H1 (cell line): ENCODE measurements at regions not wholly inside any gene's neighbourhood (a gene's known extent, or its start where the extent isn't known, plus 50 kb on each side); places are given as distances from the start of the nearest gene placed in this dataset.

Experiments used
- CTCF ChIA-PET: fragments of 300-600 bp; sonication (Branson Sonifier 250); formaldehyde crosslinking; loops from one replicate; lab custom pipeline; 2021; ENCODE audit not compliant: partially characterized antibody; lab: Charles Lee
- POLR2A ChIA-PET: fragments of 300-600 bp; sonication (Branson Sonifier 250); formaldehyde crosslinking; loops from one replicate; lab custom pipeline; 2021; ENCODE audit warnings: inconsistent platforms; ENCODE audit not compliant: partially characterized antibody; lab: Charles Lee
- DNase-seq, 2 experiments: peaks; one replicate each; pipeline versions ENCODE4 v3.0.0 to v3.0.0-alpha.2; 2010 to 2022; ENCODE audit warnings: low spot score in 2 of 2, low read depth in 1 of 2, mixed read lengths in 1 of 2
- FAIRE-seq: peaks from 2 replicates; lab custom pipeline; 2011; peaks lifted over from hg19 to GRCh38; lab: Jason Lieb, UNC
- H2AFZ ChIP-seq: 2 replicates; pipeline ENCODE4 v1.8.1; 2012; ENCODE audit warnings: low read length, inconsistent platforms
- H2AK5ac ChIP-seq: 2 replicates; pipeline ENCODE4 v1.6.1; 2013; ENCODE audit warnings: low read depth, low read length
- H2BK120ac ChIP-seq: replicated peaks from 2 replicates; pipeline ENCODE3; 2013; ENCODE audit warnings: low read depth, low read length, inconsistent platforms
- H2BK12ac ChIP-seq: 2 replicates; pipeline ENCODE4 v1.6.1; 2013; ENCODE audit warnings: low read depth, low read length
- H2BK15ac ChIP-seq: 2 replicates; pipeline ENCODE4 v1.6.1; 2013; ENCODE audit warnings: low read length
- H2BK20ac ChIP-seq: 2 replicates; pipeline ENCODE4 v1.6.1; 2013; ENCODE audit warnings: low read length
- H2BK5ac ChIP-seq: 2 replicates; pipeline ENCODE4 v1.6.1; 2013; ENCODE audit warnings: low read depth, low read length
- H3K14ac ChIP-seq: 2 replicates; pipeline ENCODE4 v1.6.1; 2013; ENCODE audit warnings: inconsistent platforms; ENCODE audit not compliant: insufficient read length
- H3K18ac ChIP-seq: 2 replicates; pipeline ENCODE4 v1.6.1; 2013; ENCODE audit warnings: low read length; ENCODE audit errors: extremely low read depth
- H3K23ac ChIP-seq: 2 replicates; pipeline ENCODE4 v1.6.1; 2013; ENCODE audit warnings: inconsistent platforms; ENCODE audit not compliant: insufficient read length
- H3K23me2 ChIP-seq: 2 replicates; pipeline ENCODE4 v1.6.1; 2013; ENCODE audit warnings: low read depth, low read length
- H3K27ac ChIP-seq: 2 replicates; pipeline ENCODE4 v1.6.1; 2011; ENCODE audit warnings: low read depth, low read length, inconsistent platforms
- H3K27me3 ChIP-seq, 4 experiments: replicated peaks in 1 of 4; 1 replicate in 1 of 4; 2 replicates in 3 of 4; pipeline versions ENCODE4 v1.6.1 to v1.8.1; 2011 to 2013; ENCODE audit warnings: low read length in 3 of 4, mild to moderate bottlenecking in 3 of 4, inconsistent platforms in 2 of 4, mixed read lengths in 2 of 4, moderate library complexity in 1 of 4; ENCODE audit not compliant: control insufficient read depth in 3 of 4, insufficient read depth in 3 of 4; ENCODE audit errors: extremely low read depth in 1 of 4
- H3K36me3 ChIP-seq, 4 experiments: 2 replicates each; pipeline versions ENCODE4 v1.6.1 to v1.8.1; 2011 to 2013; ENCODE audit warnings: mild to moderate bottlenecking in 4 of 4, low read length in 3 of 4, moderate library complexity in 2 of 4, control low read depth in 1 of 4, inconsistent platforms in 1 of 4; ENCODE audit not compliant: insufficient read depth in 4 of 4, control insufficient read depth in 2 of 4
- H3K4ac ChIP-seq: replicated peaks from 2 replicates; pipeline ENCODE3; 2013; ENCODE audit warnings: low read length, low read depth, mixed read lengths, inconsistent platforms; ENCODE audit not compliant: insufficient read length
- H3K4me1 ChIP-seq, 4 experiments: replicated peaks in 1 of 4; 1 replicate in 1 of 4; 2 replicates in 3 of 4; pipeline versions ENCODE4 v1.6.1 to v1.8.1; 2011 to 2013; ENCODE audit warnings: low read length in 3 of 4, inconsistent platforms in 2 of 4, mixed read lengths in 1 of 4; ENCODE audit not compliant: insufficient read depth in 4 of 4, control insufficient read depth in 3 of 4
- H3K4me2 ChIP-seq, 2 experiments: 2 replicates each; pipeline versions ENCODE4 v1.6.1 to v1.8.1; 2011 to 2013; ENCODE audit warnings: low read depth in 2 of 2, low read length in 2 of 2, control low read depth in 1 of 2, inconsistent platforms in 1 of 2, mild to moderate bottlenecking in 1 of 2; ENCODE audit not compliant: insufficient read depth in 1 of 2
- H3K4me3 ChIP-seq, 4 experiments: fragments of 200-600, 300-600 bp in 1 of 4; sonication (generic), shearing (Covaris generic), sonication (Bioruptor Twin) in 1 of 4; 2 replicates each; pipeline versions ENCODE4 v1.5.1 to v1.8.1; 2011 to 2016; ENCODE audit warnings: low read length in 4 of 4, low read depth in 3 of 4, control low read depth in 2 of 4, inconsistent platforms in 2 of 4, mild to moderate bottlenecking in 2 of 4, mixed read lengths in 1 of 4, moderate library complexity in 1 of 4; ENCODE audit not compliant: insufficient read depth in 2 of 4; ENCODE audit errors: extremely low read depth in 1 of 4
- H3K56ac ChIP-seq: replicated peaks from 2 replicates; pipeline ENCODE3; 2013; ENCODE audit warnings: low read depth, mild to moderate bottlenecking, mixed read lengths, low read length, inconsistent platforms; ENCODE audit not compliant: insufficient read length
- H3K79me1 ChIP-seq: 2 replicates; pipeline ENCODE4 v1.6.1; 2013; ENCODE audit warnings: low read depth, low read length, control low read depth
- H3K79me2 ChIP-seq, 2 experiments: 2 replicates each; pipeline versions ENCODE4 v1.6.1 to v1.8.1; 2012 to 2013; ENCODE audit warnings: low read length in 2 of 2, mild to moderate bottlenecking in 2 of 2, inconsistent platforms in 1 of 2; ENCODE audit not compliant: insufficient read depth in 2 of 2, control insufficient read depth in 1 of 2
- H3K9ac ChIP-seq, 4 experiments: replicated peaks in 1 of 4; 1 replicate in 1 of 4; 2 replicates in 3 of 4; pipeline versions ENCODE4 v1.6.1 to v1.8.1; 2011 to 2013; ENCODE audit warnings: low read depth in 3 of 4, low read length in 3 of 4, control low read depth in 2 of 4, mild to moderate bottlenecking in 2 of 4, moderate library complexity in 2 of 4, inconsistent platforms in 1 of 4; ENCODE audit errors: extremely low read depth in 1 of 4
- H3K9me3 ChIP-seq, 2 experiments: 2 replicates each; pipeline versions ENCODE4 v1.6.1 to v1.8.1; 2012 to 2013; ENCODE audit warnings: mild to moderate bottlenecking in 2 of 2, moderate library complexity in 2 of 2, control low read depth in 1 of 2, inconsistent platforms in 1 of 2, low read depth in 1 of 2, low read length in 1 of 2, mixed read lengths in 1 of 2; ENCODE audit not compliant: insufficient read depth in 2 of 2
- H4K20me1 ChIP-seq, 2 experiments: replicated peaks in 1 of 2; 2 replicates each; pipeline versions ENCODE3 to v1.8.1; 2011 to 2013; ENCODE audit warnings: inconsistent platforms in 2 of 2, low read length in 2 of 2, mild to moderate bottlenecking in 1 of 2; ENCODE audit not compliant: insufficient read depth in 2 of 2, control insufficient read depth in 1 of 2
- H4K5ac ChIP-seq: 2 replicates; pipeline ENCODE4 v1.6.1; 2013; ENCODE audit warnings: low read length, low read depth, mixed read lengths, inconsistent platforms; ENCODE audit not compliant: insufficient read length
- H4K8ac ChIP-seq: 2 replicates; pipeline ENCODE4 v1.8.0; 2013; ENCODE audit warnings: mild to moderate bottlenecking, moderate library complexity, low read length, inconsistent platforms; ENCODE audit not compliant: insufficient read depth; ENCODE audit errors: extremely low read depth
- H4K91ac ChIP-seq: replicated peaks from 2 replicates; pipeline ENCODE3; 2013; ENCODE audit warnings: low read length, mixed read lengths, inconsistent platforms; ENCODE audit not compliant: insufficient read length
- CTBP2 ChIP-seq: IDR thresholded peaks from 2 replicates; pipeline ENCODE4 v1.7.0; 2011; ENCODE audit warnings: borderline replicate concordance, mild to moderate bottlenecking, moderate library complexity, mixed read lengths, low read length; ENCODE audit not compliant: insufficient read depth, insufficient read length
- KDM5A ChIP-seq: fragments of 200-600 bp; IDR thresholded peaks from 2 replicates; pipeline ENCODE4 v1.7.1; 2012; ENCODE audit warnings: mild to moderate bottlenecking, low read length, inconsistent platforms, mixed read lengths
- POLR2AphosphoS5 ChIP-seq: IDR thresholded peaks from 2 replicates; pipeline ENCODE4 v1.6.1; 2011; ENCODE audit warnings: low read depth, low read length
- POU5F1 ChIP-seq: IDR thresholded peaks from 2 replicates; pipeline ENCODE4 v1.6.1; 2011; ENCODE audit warnings: low read depth, mild to moderate bottlenecking, low read length, moderate library complexity
- RAD21 ChIP-seq, 2 experiments: IDR thresholded peaks in 1 of 2; conservative IDR thresholded peaks in 1 of 2; 2 replicates each; pipeline ENCODE4 v1.6.1; 2011; ENCODE audit warnings: low read depth in 2 of 2, low read length in 2 of 2, improper control_type of control experiment in 1 of 2, inconsistent platforms in 1 of 2, mild to moderate bottlenecking in 1 of 2, moderate library complexity in 1 of 2
- SIN3A ChIP-seq, 2 experiments: IDR thresholded peaks in 1 of 2; conservative IDR thresholded peaks in 1 of 2; 2 replicates each; pipeline ENCODE4 v1.6.1; 2011 to 2012; ENCODE audit warnings: low read length in 2 of 2, improper control_type of control experiment in 1 of 2, low read depth in 1 of 2, mild to moderate bottlenecking in 1 of 2
- SIX5 ChIP-seq: IDR thresholded peaks from 2 replicates; pipeline ENCODE4 v1.6.1; 2011; ENCODE audit warnings: mild to moderate bottlenecking, low read depth, low read length
- WGBS, 2 experiments: shearing (Covaris generic) in 1 of 2; methylation state at CpG; one replicate each; pipeline versions ENCODE4 v1.1.6 to v1.1.7; 2013 to 2015; ENCODE audit warnings: low lambda C conversion rate in 2 of 2, mixed read lengths in 2 of 2, inconsistent platforms in 1 of 2, low coverage in 1 of 2, missing lambda C conversion rate in 1 of 2; ENCODE audit not compliant: insufficient replicate concordance in 2 of 2, insufficient coverage in 1 of 2, insufficient read length in 1 of 2; ENCODE audit errors: extremely low coverage in 1 of 2, missing lambda C conversion rate in 1 of 2; 5-methylcytosine and 5-hydroxymethylcytosine counted together

GRCh38 chr4:28557755-28558154, 1697.1 kb downstream of the STIM2 start:
- Histone ChIP-seq H3K4ac (no peak overlapping the region), H4K20me1 (no peaks in the 10 kb centered on the region), H3K79me1 (no peaks in the 10 kb centered on the region), H3K56ac (no peak overlapping the region), H3K27ac (no peak overlapping the region), H2AK5ac (no peak overlapping the region), H4K5ac (no peak overlapping the region), H2AFZ (no peak overlapping the region; the same call in 1 of the 2 replicates), H3K9ac (no peak overlapping the region), H2BK120ac (no peak overlapping the region), H3K4me1 (no peaks in the 10 kb centered on the region), H4K91ac (no peak overlapping the region), H3K18ac (no peak overlapping the region), H3K9me3 (no peaks in the 10 kb centered on the region), H3K14ac (no peak overlapping the region), H3K23me2 (no peaks in the 10 kb centered on the region), H2BK12ac (no peak overlapping the region), H2BK15ac (no peak overlapping the region), H3K4me3 (no peak overlapping the region), H3K79me2 (no peaks in the 10 kb centered on the region), H3K4me2 (no peak overlapping the region), H3K23ac (no peak overlapping the region), H3K27me3 (no peaks in the 10 kb centered on the region), H2BK5ac (no peak overlapping the region), H2BK20ac (no peak overlapping the region), H3K36me3 (no peaks in the 10 kb centered on the region), H4K8ac (no peak overlapping the region)
- 93% methylated on average over 2 of the region's 2 CpGs; no CpG with 5 or more reads in 1 of the 2 experiments for WGBS, 2 experiments
- POLR2A ChIA-PET = no interaction called here
- DNase-seq (no peak), FAIRE-seq (no peak)
- CTCF ChIA-PET = no interaction called here
- TF ChIP-seq KDM5A (no peak), POU5F1 (no peak), RAD21 (IDR thresholded peaks at IDR 0.05 in 1 of 2, conservative IDR thresholded peaks at IDR 0.05 in 1 of 2; ENCODE audit: low read depth in 2 of 2, low read length in 2 of 2) (no peak), CTBP2 (no peak), SIX5 (no peak), SIN3A (conservative IDR thresholded peaks at IDR 0.05 in 1 of 2, IDR thresholded peaks at IDR 0.05 in 1 of 2; ENCODE audit: low read depth in 1 of 2, low read length in 2 of 2) (no peak), POLR2AphosphoS5 (no peak)
